NCI-H146 treated with DMSO at 0.1 percent for 48 hours (cell line): ENCODE measurements at regions not wholly inside any gene's neighbourhood (a gene's known extent, or its start where the extent isn't known, plus 50 kb on each side); places are given as distances from the start of the nearest gene placed in this dataset.
"Not testable (repeated sequence)": the region's sequence is repeated elsewhere in the genome, so short reads cannot be mapped to it uniquely, and the experiment has no call there.

Source experiments
- DNase-seq: peaks from one replicate; lab custom pipeline; 2025; ENCODE audit not compliant: unreplicated experiment; lab: John Stamatoyannopoulos, UW

GRCh38 chr17:72466199-72466598 lies 345.4 kb downstream of the SOX9 start:
- DNase-seq = no peak

DNA sequence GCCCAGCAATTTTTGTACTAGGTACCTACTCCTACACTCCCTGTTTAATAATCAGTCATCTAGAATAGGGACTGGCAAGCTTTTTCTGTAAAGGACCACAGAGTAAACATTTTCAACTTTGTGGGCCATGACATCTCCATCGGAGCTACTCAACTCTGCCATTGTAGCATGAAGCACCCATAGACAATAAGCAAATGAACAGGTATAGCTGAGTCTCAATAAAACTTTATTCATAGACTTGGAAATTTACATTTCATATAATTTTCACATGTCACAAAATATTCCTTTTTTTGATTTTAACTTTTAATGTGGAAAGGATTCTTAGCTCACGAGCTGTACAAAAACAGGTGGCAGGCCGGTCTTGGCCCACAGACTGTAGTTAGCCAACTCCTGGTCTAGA lies 345.8 kb downstream of the SOX9 start:
- DNase-seq = no peak

DNA sequence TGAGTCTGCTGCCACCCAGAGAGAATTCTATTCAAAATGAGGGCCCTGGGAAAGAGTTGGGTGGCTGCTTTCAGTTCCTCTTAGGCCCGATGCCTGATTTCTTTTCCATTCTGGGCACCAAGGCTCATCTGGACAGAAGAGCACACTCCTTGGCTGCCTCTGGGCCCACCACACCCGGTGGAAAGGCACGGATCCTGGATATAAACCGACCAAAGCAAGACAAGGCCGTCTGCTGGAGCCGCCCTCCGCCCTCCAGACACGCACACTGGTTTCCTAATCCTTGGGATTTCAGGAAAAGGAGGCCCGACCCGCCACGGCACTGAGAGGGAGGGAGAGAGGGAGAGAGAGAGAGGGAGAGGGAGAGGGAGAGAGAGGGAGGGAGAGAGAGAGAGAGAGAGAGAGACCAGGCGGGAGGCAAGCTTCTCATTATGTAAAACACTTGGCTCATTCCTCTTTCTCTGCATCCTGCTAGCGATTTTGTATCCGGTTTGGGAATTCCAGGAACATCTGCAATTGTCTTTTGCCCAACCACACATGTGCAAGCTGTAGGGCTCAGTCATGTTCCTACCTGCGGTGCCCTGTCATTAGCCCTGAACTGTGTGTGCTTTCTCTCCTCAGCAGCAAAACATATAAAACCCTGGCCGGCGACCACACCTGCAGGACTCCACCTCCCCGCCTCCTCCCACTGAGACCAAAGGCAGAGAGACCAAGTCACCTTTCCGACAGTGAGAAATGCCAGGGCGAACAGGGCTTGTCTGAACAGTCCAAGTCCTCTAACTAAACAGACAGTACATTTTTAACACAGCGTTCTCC lies 347.2 kb downstream of the SOX9 start:
- no peak for DNase-seq

DNA sequence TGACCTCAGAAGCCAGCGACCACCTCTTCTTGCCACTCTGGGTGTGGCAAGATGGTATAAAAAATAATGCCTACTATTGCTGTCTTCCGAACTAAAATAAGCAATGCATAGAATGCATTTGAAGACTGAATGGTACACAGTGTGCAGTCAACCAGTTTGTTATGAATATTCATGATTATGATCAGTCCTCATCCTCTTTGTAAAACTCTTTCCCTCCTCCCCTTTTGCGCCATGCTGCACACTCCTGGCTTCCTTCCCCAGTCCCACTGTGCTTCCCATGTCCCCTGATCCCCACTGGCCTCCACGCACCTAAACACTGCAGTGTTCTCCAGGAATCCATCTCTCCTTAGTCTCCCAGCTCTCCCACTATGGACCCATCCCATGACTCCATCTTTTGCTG lies 348.0 kb downstream of the SOX9 start:
- DNase-seq = no peak

DNA sequence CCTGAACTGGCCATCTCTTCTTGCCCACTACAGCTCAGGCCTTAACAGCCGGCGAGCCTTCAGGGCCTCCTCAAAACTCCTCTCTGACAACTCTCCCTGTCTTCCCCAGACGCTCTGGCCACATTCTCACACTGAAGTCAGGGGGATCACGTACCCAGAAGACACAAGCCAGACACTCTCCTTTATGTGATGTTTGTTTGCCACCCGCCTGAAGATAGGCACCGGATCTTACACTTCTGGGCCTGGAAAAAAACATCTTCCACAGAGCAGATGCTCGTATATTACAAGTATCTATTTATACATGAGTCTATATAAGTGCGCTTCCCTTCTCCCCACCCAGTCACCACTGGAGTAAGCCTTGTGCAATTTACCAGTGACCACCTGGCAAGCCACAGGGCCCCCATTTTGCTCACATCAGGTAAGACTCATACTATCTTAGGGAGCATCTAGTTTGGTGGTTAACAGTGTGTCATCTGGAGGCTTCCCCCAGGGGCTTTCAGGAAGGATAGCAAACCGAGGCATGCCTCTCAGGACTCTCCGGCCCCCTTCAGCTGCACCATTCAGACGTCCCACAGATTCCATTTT lies 349.4 kb downstream of the SOX9 start:
- DNase-seq = no peak

DNA sequence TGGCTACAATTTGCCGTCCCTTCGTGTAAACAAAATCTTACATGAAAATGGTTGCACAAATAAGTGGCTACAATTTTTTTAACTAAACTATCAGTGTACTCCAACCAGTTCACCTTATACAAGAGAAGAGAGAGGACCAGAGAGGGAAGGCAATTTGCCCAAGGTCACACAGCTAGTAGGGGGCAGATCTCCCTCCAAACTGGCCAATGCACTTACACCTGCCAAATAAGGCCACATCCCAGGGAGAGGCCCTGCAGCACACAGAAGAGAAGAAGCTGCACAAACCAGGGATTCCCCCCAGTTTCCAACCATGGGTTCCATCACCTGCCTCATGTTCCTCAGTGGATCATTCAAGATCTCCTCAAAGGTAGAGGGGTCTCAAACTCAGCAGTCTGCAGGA lies 349.9 kb downstream of the SOX9 start:
- DNase-seq = no peak

- no peak for DNase-seq
Observed at GRCh38 chr17:72471296-72471695, 350.5 kb downstream of the SOX9 start.

DNA sequence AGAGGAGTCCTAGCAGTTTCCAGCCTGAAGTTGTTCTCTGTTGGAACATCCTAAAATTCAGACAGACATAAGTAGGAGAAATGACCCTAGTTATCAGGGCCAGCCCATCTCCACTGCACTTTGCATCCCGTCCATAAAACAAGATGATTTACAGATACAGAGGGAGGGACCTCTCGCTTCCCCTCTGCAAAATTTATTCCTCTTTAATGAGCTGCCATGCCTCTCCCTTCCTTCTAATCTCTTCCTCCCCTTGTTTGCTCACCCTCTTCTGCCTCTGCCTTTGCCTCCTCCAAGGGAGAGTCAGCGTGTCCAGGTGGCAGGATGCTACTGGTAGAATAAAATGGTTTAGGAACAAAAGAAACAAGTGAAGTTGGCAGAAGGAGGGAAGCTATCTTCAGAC lies 351.3 kb downstream of the SOX9 start:
- DNase-seq = no peak

DNA sequence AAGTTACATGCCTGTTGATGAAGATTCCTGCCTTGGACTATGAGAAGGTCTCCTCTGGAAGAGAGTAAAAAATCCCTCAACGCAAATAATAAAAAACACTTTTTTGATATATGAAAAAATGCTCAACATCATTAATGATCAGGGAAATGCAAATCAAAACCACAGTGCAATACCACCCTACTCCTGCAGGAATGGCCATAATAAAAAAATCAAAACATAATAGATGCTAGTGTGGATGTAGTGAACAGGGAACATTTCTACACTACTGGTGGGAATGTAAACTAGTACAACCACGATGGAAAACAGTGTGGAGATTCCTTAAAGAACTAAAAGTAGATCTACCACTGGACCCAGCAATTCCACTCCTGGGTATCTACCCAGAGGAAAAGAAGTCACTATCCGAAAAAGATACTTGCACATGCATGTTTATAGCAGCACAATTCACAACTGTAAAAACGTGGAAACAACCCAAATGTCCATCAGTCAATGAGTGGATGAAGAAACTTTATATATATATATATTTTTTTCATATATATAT lies 352.1 kb downstream of the SOX9 start:
- DNase-seq = not testable (repeated sequence)

DNA sequence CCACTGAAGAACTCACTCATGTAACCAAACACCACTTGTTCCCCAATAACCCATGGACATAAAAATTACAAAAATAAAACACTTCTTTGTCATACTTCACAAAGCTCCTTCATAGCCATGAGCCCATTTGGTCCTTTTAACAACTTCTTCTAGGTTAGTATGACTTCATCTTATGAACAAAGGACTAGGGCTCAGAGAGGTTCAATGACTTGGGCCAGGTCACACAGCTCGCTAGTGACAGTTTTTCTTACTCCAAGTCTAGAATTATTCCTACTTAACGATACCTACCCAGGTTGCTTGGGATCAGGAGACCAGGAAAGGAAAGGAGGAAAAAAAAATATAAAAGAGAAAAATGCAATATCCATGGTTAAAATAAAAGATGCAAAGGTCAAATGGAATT lies 353.4 kb downstream of the SOX9 start:
- no peak for DNase-seq

- no peak for DNase-seq
Observed at GRCh38 chr17:72474719-72475477, 354.1 kb downstream of the SOX9 start.

DNA sequence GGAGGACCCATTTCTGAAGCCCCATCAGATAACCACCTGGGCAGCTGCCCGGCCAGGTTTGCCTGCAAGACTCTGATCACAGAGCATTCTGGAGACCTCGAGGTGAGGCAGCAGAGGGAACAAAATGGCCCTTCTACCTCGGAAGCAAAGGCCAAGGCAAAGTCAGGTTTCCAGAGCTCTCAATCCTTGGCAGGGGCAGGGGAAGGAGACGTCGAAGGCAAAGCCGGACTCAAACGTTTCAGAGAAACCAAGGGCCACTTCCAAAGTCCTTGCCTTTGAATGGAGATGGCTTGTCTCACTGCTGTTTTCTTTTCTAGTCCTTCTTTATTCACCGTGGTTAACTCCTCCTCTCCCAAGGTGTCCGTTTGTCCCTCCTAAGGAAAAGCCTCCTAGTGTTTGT lies 355.3 kb downstream of the SOX9 start:
- no peak for DNase-seq

DNA sequence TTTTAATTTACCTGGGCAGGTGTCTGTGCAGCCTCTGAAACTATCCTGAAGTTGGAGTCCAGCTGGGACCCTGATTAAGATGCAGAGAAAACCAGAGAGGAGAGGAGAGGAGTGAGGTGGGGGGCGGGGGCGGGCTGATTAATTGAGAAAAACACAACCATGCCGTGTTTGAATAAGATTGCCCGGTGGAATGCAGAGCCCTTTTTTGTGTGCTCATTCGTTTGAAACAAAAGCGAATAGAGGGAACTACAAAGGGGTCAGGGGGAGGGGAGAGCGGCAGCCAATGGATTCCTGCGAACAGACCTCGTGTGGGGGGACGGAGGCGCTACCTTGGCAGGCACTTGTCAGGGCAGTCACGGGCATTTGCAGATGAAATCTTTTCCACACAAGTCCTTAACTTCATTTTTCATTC lies 355.8 kb downstream of the SOX9 start:
- no peak for DNase-seq

DNA sequence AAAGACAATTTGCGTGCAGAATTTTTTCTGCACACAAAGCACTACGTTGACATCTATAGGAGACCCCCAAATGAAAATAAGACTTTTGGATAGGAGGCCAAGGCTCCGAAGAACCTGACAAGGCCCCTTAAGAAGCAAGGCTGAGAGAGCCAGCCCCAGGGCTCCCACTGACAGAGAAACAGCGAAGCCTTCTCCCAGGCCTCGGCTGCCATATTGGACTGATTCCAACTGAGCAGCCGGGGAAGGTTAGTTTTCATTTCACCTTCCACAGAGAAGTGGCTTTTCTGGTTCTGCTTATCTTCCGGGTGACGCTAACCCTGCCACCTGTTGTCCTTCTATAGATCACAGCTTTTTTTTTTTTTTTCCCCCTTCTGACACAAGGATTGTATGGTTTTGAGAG lies 356.7 kb downstream of the SOX9 start:
- DNase-seq = peak; percentile 32

DNA sequence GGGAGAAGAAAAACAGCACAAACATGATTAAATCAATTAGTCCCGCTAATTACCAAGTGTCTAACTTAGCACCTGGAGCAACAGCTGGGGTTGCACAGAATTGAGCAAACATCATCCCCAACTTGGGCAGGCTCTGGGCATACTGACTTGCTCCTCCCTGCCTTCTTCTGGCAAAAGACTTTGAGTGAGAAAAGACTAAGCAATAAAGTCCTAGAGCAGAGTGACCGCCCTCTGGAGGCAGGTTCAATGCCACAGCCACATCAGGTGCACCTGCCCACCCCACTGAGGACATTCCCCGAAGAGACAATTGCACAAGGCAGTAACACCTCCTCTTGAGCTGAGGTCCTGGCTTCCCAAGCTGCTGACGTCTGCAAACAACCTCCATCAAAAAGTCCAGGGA lies 358.3 kb downstream of the SOX9 start:
- peak; percentile 64 for DNase-seq

GRCh38 chr17:72481572-72481971 lies 360.8 kb downstream of the SOX9 start:
- DNase-seq = no peak

DNA sequence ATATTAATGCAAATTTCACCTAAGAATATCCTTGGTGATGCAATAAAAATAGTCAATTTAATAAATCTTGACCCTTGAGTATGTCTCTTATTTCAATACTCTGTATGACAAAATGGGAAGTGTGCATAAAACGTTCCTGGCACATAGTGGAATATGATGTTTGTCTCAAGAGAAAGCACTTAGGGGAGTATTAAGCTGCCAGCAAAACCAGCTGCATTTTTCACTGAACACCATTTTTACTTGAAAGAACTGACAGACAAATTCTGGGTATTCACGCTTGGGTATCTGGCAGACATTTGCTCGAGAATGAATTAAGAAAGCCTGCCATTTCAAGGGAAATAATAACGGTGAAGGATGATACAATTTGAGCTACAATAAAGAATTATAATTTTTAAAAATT lies 364.8 kb downstream of the SOX9 start:
- no peak for DNase-seq

GRCh38 chr17:72486806-72487205 lies 366.0 kb downstream of the SOX9 start:
- no peak for DNase-seq

GRCh38 chr17:72487731-72488494 lies 367.1 kb downstream of the SOX9 start:
- DNase-seq = peak; percentile 18

GRCh38 chr17:72488555-72489271 lies 367.9 kb downstream of the SOX9 start:
- DNase-seq = peak; percentile 66

DNA sequence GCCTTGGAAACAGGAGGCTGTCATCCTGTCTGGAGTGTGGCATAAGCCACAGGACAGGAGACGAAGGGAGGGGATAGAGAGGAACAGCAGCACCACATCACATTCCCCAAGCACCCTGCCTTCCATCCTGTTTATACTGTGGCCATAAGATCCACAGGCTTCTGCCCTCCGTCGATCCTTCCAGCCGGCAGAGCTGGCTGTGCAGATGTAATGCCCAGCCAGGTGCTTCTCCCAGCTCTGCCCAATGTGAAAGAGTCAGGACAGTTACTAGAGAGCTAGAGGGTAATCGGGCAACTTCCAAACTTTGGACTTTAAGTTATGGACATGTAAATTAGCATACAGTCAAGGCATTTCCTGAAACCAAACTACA lies 368.4 kb downstream of the SOX9 start:
- DNase-seq = peak; percentile 66
